HepG2 (cell line): ENCODE measurements at regions not wholly inside any gene's neighbourhood (a gene's known extent, or its start where the extent isn't known, plus 50 kb on each side); places are given as distances from the start of the nearest gene placed in this dataset.

Experiments
- FOXM1 ChIP-seq: sonication (generic); formaldehyde crosslinking; IDR thresholded peaks from 2 replicates; pipeline ENCODE4 v1.5.0; 2020; ENCODE audit warnings: missing genetic modification reagents
- HMGXB4 ChIP-seq, 2 experiments: sonication (generic) in 1 of 2; formaldehyde crosslinking in 1 of 2; IDR thresholded peaks; 2 replicates each; pipeline versions ENCODE4 v1.4.0 to v1.6.1; 2018 to 2020; ENCODE audit warnings: missing genetic modification reagents in 2 of 2, borderline replicate concordance in 1 of 2, low read depth in 1 of 2, mild to moderate bottlenecking in 1 of 2, missing biosample characterization in 1 of 2
- KDM1A ChIP-seq: IDR thresholded peaks from 2 replicates; pipeline ENCODE4 v1.6.1; 2016; ENCODE audit warnings: missing compliant biosample characterization
- SIN3A ChIP-seq: IDR thresholded peaks from 2 replicates; pipeline ENCODE4 v1.6.1; 2011; ENCODE audit warnings: low read depth, mild to moderate bottlenecking, control low read depth, low read length, borderline replicate concordance
- ZNF382 ChIP-seq: sonication (generic); formaldehyde crosslinking; IDR thresholded peaks from 2 replicates; pipeline ENCODE4 v1.5.0; 2020; ENCODE audit warnings: missing genetic modification reagents, mild to moderate bottlenecking, borderline replicate concordance
- ZNF407 ChIP-seq: sonication (generic); formaldehyde crosslinking; IDR thresholded peaks from one replicate; pipeline ENCODE4 v1.5.1; 2020; ENCODE audit warnings: mild to moderate bottlenecking, missing genetic modification reagents; ENCODE audit errors: not compliant biosample characterization
- ZNF780A ChIP-seq: sonication (generic); formaldehyde crosslinking; IDR thresholded peaks from 2 replicates; pipeline ENCODE4 v1.8.0; 2022; ENCODE audit warnings: mild to moderate bottlenecking, missing genetic modification reagents, moderate library complexity
- TF ChIP-seq, protein P1 (sequence below): fragments of 450-650 bp; IDR thresholded peaks from 2 replicates; pipeline ENCODE4 v1.6.1; 2016
- TF ChIP-seq, protein P2 (sequence below): IDR thresholded peaks from 2 replicates; pipeline ENCODE4 v1.6.1; 2016; ENCODE audit warnings: mild to moderate bottlenecking, missing biosample characterization, missing genetic modification reagents
- TF ChIP-seq, protein P3 (sequence below), 2 experiments: fragments of 450-650 bp in 1 of 2; sonication (generic) in 1 of 2; formaldehyde crosslinking; IDR thresholded peaks; 2 replicates each; pipeline versions ENCODE4 v1.5.0 to v1.8.0; 2020 to 2022; ENCODE audit warnings: mild to moderate bottlenecking in 1 of 2, missing genetic modification reagents in 1 of 2

GRCh38 chr2:239732666-239733010, 292.5 kb downstream of the NDUFA10 start (continued):
- TF ChIP-seq ZNF407 (CRISPR knock-in tag) (no peak), HMGXB4 (CRISPR knock-in tag; IDR thresholded peaks at IDR 0.05; ENCODE audit: borderline replicate concordance in 1 of 2, low read depth in 1 of 2) (no peak), KDM1A (CRISPR knock-in tag) (no peak), SIN3A (no peak), FOXM1 (CRISPR knock-in tag) (no peak), ZNF382 (no peak), ZNF780A (CRISPR knock-in tag) (no peak)
- TF ChIP-seq, protein P1, sequence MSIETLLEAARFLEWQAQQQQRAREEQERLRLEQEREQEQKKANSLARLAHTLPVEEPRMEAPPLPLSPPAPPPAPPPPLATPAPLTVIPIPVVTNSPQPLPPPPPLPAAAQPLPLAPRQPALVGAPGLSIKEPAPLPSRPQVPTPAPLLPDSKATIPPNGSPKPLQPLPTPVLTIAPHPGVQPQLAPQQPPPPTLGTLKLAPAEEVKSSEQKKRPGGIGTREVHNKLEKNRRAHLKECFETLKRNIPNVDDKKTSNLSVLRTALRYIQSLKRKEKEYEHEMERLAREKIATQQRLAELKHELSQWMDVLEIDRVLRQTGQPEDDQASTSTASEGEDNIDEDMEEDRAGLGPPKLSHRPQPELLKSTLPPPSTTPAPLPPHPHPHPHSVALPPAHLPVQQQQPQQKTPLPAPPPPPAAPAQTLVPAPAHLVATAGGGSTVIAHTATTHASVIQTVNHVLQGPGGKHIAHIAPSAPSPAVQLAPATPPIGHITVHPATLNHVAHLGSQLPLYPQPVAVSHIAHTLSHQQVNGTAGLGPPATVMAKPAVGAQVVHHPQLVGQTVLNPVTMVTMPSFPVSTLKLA, result no peak
- TF ChIP-seq, protein P2, sequence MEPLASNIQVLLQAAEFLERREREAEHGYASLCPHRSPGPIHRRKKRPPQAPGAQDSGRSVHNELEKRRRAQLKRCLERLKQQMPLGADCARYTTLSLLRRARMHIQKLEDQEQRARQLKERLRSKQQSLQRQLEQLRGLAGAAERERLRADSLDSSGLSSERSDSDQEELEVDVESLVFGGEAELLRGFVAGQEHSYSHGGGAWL (CRISPR knock-in tag), result no peak
- TF ChIP-seq, protein P3, sequence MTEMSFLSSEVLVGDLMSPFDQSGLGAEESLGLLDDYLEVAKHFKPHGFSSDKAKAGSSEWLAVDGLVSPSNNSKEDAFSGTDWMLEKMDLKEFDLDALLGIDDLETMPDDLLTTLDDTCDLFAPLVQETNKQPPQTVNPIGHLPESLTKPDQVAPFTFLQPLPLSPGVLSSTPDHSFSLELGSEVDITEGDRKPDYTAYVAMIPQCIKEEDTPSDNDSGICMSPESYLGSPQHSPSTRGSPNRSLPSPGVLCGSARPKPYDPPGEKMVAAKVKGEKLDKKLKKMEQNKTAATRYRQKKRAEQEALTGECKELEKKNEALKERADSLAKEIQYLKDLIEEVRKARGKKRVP (CRISPR knock-in tag; IDR thresholded peaks at IDR 0.05), result no peak
- TF ChIP-seq, all 625 proteins: peak for 0
